Tibial nerve (tissue), 4 donors: ENCODE measurements at regions not wholly inside any gene's neighbourhood (a gene's known extent, or its start where the extent isn't known, plus 50 kb on each side); places are given as distances from the start of the nearest gene placed in this dataset.

Experiments
- DNase-seq, 2 donors: peaks; one replicate each; pipeline ENCODE4 v3.0.0-alpha.2; 2019; ENCODE audit warnings: low spot score in 2 of 2
- H3K27ac ChIP-seq, 4 donors: fragments of 200-600 bp; sonication (generic) in 3 of 4; one replicate each; pipeline ENCODE4 v1.5.1; 2017 to 2019; ENCODE audit warnings: mild to moderate bottlenecking in 1 of 4
- H3K27me3 ChIP-seq, 2 donors: fragments of 200-600 bp; sonication (generic) in 1 of 2; one replicate each; pipeline versions ENCODE4 v1.5.1 to v1.6.0; 2017 to 2019
- H3K36me3 ChIP-seq, 3 donors: fragments of 200-600 bp; sonication (generic); one replicate each; pipeline ENCODE4 v1.5.1; 2018 to 2019
- H3K4me1 ChIP-seq, 4 donors: fragments of 200-600 bp; sonication (generic) in 3 of 4; one replicate each; pipeline ENCODE4 v1.5.1; 2017 to 2019
- H3K4me3 ChIP-seq, 4 donors: fragments of 200-600 bp; sonication (generic) in 3 of 4; one replicate each; pipeline ENCODE4 v1.5.1; 2017 to 2019; ENCODE audit warnings: mild to moderate bottlenecking in 1 of 4, moderate library complexity in 1 of 4
- H3K9me3 ChIP-seq, 4 donors: fragments of 200-600 bp; sonication (generic) in 3 of 4; one replicate each; pipeline ENCODE4 v1.5.1; 2017 to 2019
- EP300 ChIP-seq, 2 donors: sonication (generic); formaldehyde crosslinking; IDR thresholded peaks; one replicate each; pipeline ENCODE4 v1.6.1; 2017; ENCODE audit warnings: antibody characterized with exemption in 2 of 2, mild to moderate bottlenecking in 1 of 2
- POLR2A ChIP-seq, 2 donors: fragments of 450-650 bp; IDR thresholded peaks; one replicate each; pipeline ENCODE4 v1.6.1; 2017; ENCODE audit warnings: antibody characterized with exemption in 2 of 2, mild to moderate bottlenecking in 2 of 2, moderate library complexity in 2 of 2
- WGBS, 2 donors: methylation state at CpG; one replicate each; pipeline ENCODE4 v1.1.5; 2018; 5-methylcytosine and 5-hydroxymethylcytosine counted together
- TF ChIP-seq, protein P1 (sequence below), 5 experiments: fragments of 200-600 bp in 3 of 5; fragments of 450-650 bp in 2 of 5; sonication (generic) in 3 of 5; IDR thresholded peaks; one replicate each; pipeline ENCODE4 v1.5.1; 2016 to 2019; ENCODE audit warnings: antibody characterized with exemption in 5 of 5, mild to moderate bottlenecking in 3 of 5, moderate library complexity in 2 of 5

DNA sequence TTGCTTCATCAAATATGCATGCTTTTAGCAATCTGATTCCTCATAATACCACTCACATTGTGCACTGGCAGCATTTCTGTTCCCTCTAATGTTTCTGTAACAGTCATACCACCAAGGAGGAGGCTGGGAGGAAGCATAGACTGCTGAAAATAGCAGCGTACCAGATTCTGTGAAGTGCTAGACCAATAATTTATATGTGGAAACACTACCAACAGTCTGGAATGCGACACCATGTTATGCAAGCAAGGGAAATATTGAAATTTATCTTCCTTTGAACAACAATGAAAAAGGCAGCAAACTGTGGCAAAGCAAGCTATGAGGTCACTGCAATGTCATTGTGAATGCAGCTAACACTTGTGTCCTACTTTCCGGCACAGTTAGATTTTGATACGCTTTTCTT lies 1388.0 kb downstream of the EFNB2 start:
- Histone ChIP-seq H3K4me1 (no peaks in the 10 kb centered on the region), H3K27me3 (no peaks in the 10 kb centered on the region), H3K4me3 (no peak overlapping the region), H3K9me3 (no peaks in the 10 kb centered on the region), H3K27ac (no peak overlapping the region), H3K36me3 (no peaks in the 10 kb centered on the region)
- DNase-seq = no peak
- TF ChIP-seq EP300 (IDR thresholded peaks at IDR 0.05) (no peak), POLR2A (IDR thresholded peaks at IDR 0.05) (no peak)
- TF ChIP-seq, protein P1, sequence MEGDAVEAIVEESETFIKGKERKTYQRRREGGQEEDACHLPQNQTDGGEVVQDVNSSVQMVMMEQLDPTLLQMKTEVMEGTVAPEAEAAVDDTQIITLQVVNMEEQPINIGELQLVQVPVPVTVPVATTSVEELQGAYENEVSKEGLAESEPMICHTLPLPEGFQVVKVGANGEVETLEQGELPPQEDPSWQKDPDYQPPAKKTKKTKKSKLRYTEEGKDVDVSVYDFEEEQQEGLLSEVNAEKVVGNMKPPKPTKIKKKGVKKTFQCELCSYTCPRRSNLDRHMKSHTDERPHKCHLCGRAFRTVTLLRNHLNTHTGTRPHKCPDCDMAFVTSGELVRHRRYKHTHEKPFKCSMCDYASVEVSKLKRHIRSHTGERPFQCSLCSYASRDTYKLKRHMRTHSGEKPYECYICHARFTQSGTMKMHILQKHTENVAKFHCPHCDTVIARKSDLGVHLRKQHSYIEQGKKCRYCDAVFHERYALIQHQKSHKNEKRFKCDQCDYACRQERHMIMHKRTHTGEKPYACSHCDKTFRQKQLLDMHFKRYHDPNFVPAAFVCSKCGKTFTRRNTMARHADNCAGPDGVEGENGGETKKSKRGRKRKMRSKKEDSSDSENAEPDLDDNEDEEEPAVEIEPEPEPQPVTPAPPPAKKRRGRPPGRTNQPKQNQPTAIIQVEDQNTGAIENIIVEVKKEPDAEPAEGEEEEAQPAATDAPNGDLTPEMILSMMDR (IDR thresholded peaks at IDR 0.05) = no peak
- 65 to 73% methylated on average over 4 of the region's 4 CpGs for WGBS, 2 donors

DNA sequence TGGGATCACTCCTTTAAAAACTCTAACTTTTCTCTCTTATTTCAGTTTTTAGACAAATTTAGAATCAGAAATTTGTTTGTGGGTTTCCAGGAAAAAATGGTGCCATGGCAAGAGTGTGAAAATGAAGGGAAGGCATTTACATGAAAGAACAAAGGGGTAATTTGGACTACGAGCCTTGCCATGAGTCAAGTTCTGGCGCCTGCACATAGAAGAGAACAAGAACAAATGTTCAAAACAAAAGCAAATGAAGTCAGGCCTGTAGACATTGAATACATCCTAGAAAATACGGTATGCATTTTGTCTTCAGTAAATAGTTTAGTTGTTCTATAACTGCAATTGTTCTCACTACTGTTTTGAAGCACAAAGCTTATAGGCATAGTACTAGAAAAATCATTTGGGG lies 1390.5 kb downstream of the EFNB2 start:
- H3K9me3 ChIP-seq = no peaks in the 10 kb centered on the region
- DNase-seq = no peak
- 58 to 64% methylated on average over 3 of the region's 3 CpGs for WGBS, 2 donors
- H3K36me3 ChIP-seq = no peaks in the 10 kb centered on the region
- TF ChIP-seq EP300 (IDR thresholded peaks at IDR 0.05) = no peak
- no peak for TF ChIP-seq POLR2A (IDR thresholded peaks at IDR 0.05)
- TF ChIP-seq, protein P1 (IDR thresholded peaks at IDR 0.05) = no peak
- no peak overlapping the region for H3K27ac ChIP-seq
- H3K4me3 ChIP-seq = no peak overlapping the region
- H3K27me3 ChIP-seq = no peaks in the 10 kb centered on the region
- H3K4me1 ChIP-seq = no peaks in the 10 kb centered on the region

DNA sequence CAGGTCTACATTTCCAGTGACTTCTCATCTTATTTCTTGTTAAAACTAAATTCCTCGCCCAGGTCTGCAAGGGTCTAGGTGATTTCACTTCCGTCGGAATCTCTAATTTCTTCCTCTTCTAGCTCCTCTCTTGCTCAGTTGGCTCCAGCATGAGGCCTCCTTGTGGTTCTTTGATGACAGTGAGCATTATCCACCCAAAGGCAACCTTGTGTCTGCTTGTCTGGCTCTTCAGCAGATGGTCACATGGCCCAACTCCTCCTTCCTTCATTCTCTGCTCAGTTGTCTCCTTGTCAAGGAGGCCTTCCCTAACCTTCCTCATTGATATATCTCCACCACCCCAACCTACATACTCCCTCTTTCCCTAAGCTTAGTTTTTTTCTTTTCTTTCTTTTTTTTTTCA lies 1391.4 kb downstream of the EFNB2 start:
- no peaks in the 10 kb centered on the region for H3K27me3 ChIP-seq
- TF ChIP-seq POLR2A (IDR thresholded peaks at IDR 0.05) (no peak), EP300 (IDR thresholded peaks at IDR 0.05) (no peak)
- TF ChIP-seq, protein P1 (IDR thresholded peaks at IDR 0.05) = no peak
- H3K9me3 ChIP-seq = no peaks in the 10 kb centered on the region
- H3K36me3 ChIP-seq = no peaks in the 10 kb centered on the region
- no peak for DNase-seq
- WGBS, 2 donors = 85 to 94% methylated on average over 3 of the region's 3 CpGs
- no peaks in the 10 kb centered on the region for H3K4me1 ChIP-seq
- H3K27ac ChIP-seq = no peak overlapping the region
- no peak overlapping the region for H3K4me3 ChIP-seq

DNA sequence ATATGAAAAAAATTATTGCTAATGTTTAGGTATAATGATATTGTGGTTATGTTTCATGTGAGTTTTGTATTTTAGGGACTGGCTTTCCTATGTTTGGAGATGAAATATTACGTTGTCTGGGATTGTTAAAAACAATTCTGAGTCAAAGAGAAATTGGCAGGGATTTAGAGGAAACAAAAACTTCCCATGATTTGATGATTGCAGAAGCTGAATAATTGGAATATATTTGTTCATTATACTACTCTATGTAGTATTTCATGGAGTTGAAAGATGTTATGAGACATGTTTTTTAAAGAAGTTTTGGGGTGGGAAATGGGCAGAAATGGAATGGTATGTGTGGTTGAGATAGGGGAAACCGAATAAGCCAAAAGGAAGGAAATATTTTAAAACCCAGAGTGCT lies 1392.9 kb downstream of the EFNB2 start:
- H3K27ac ChIP-seq = no peak overlapping the region
- WGBS, 2 donors = 38 to 53% methylated on average over 2 of the region's 2 CpGs

DNA sequence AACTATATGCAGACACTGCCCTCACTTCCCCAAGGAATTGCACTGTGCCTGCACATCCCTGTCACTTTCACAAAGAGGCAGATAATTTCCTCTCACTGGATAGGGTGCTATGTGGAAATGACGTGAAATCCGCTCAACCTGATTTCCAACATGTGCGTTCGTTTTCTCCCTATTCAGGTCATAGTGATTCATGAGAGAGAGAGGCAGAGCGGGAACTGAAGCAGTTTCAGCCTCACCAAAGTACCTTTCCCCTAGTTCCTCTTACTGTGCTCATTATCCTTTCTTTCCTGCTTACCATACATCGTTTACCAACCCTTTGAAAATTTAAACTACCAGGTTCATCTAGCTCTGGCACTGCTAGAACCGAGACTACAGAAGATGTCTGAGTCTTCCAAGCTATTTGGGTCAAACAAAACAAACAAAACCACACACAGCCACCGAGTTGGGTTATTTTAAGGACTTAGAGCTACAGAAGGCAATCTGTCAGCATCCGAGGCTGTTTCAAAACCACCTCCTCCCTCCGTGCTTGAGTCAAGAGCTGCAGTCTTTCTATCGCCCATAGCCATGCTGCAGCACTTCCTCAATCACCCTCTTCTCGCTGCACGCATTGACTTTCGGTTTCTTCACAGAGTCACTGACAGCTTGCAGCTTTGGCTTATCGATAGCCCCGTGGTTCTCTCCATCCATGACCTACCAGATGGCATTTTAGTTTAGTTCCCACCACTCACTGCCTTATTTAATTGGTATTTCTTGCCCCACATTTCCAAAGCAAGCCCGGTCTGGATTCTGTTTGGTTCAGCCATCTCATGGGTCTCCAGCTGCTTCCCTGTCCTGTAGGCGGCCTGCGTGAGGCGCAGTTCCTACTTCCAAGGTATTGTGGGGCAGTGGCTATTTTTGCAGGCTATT lies 1395.8 kb downstream of the EFNB2 start:
- no peaks in the 10 kb centered on the region for H3K27me3 ChIP-seq
- H3K4me3 ChIP-seq = peak overlapping the region in 2 of 4 donors; percentile 38 to 39
- TF ChIP-seq, protein P1 (IDR thresholded peaks at IDR 0.05) = no peak
- no peak for TF ChIP-seq EP300 (IDR thresholded peaks at IDR 0.05)
- TF ChIP-seq POLR2A (IDR thresholded peaks at IDR 0.05) = no peak
- no peaks in the 10 kb centered on the region for H3K36me3 ChIP-seq
- 74 to 78% methylated on average over 20 of the region's 20 CpGs for WGBS, 2 donors
- peak in 1 of 2 donors; percentile 8 for DNase-seq
- H3K27ac ChIP-seq = peak overlapping the region in 2 of 4 donors; percentile 39 to 46
- no peaks in the 10 kb centered on the region for H3K9me3 ChIP-seq
- no peaks in the 10 kb centered on the region for H3K4me1 ChIP-seq

More for the DNA sequence above, 1392.9 kb downstream of the EFNB2 start:
- H3K4me3 ChIP-seq = no peak overlapping the region
- no peak for DNase-seq
- no peaks in the 10 kb centered on the region for H3K36me3 ChIP-seq
- H3K9me3 ChIP-seq = no peaks in the 10 kb centered on the region
- H3K4me1 ChIP-seq = no peaks in the 10 kb centered on the region
- TF ChIP-seq, protein P1 (IDR thresholded peaks at IDR 0.05) = no peak
- TF ChIP-seq POLR2A (IDR thresholded peaks at IDR 0.05) (no peak), EP300 (IDR thresholded peaks at IDR 0.05) (no peak)
- no peaks in the 10 kb centered on the region for H3K27me3 ChIP-seq
